ENCODE measurements at regions not wholly inside any gene's neighbourhood (a gene's known extent, or its start where the extent isn't known, plus 50 kb on each side); places are given as distances from the start of the nearest gene placed in this dataset.

GRCh38 chr2:147366279-147366678, 478.6 kb upstream of the ACVR2A start:
- DNase-seq (ENCODE audit: low read depth, low spot score) = no peak

- DNase-seq (ENCODE audit: low read depth, low spot score) = no peak
These were observed 479.2 kb upstream of the ACVR2A start for GRCh38 chr2:147365622-147366021.

- DNase-seq (ENCODE audit: low read depth, low spot score) = no peak
These were observed 480.2 kb upstream of the ACVR2A start for GRCh38 chr2:147364597-147364996.

- DNase-seq (ENCODE audit: low read depth, low spot score) = no peak
These were observed 481.6 kb upstream of the ACVR2A start for GRCh38 chr2:147363181-147363580.

- DNase-seq (ENCODE audit: low read depth, low spot score) = no peak
These were observed 486.5 kb upstream of the ACVR2A start for GRCh38 chr2:147358375-147358774.

- DNase-seq (ENCODE audit: low read depth, low spot score) = no peak
These were observed 488.7 kb upstream of the ACVR2A start for GRCh38 chr2:147356157-147356556.

GRCh38 chr2:147355706-147356105, 489.1 kb upstream of the ACVR2A start:
- DNase-seq (ENCODE audit: low read depth, low spot score) = no peak

GRCh38 chr2:147353072-147353381, 491.8 kb upstream of the ACVR2A start:
- DNase-seq (ENCODE audit: low read depth, low spot score) = no peak

- no peak for DNase-seq (ENCODE audit: low read depth, low spot score)
These were observed 492.4 kb upstream of the ACVR2A start for GRCh38 chr2:147352264-147353071.

GRCh38 chr2:147351784-147352183, 493.0 kb upstream of the ACVR2A start:
- no peak for DNase-seq (ENCODE audit: low read depth, low spot score)

GRCh38 chr2:147348931-147349555, 495.8 kb upstream of the ACVR2A start:
- no peak for DNase-seq (ENCODE audit: low read depth, low spot score)

GRCh38 chr2:147346142-147346541, 498.7 kb upstream of the ACVR2A start:
- no peak for DNase-seq (ENCODE audit: low read depth, low spot score)

- DNase-seq (ENCODE audit: low read depth, low spot score) = no peak
These were observed 499.6 kb upstream of the ACVR2A start for GRCh38 chr2:147345246-147345645.

GRCh38 chr2:147342329-147342728, 502.5 kb upstream of the ACVR2A start:
- DNase-seq (ENCODE audit: low read depth, low spot score) = no peak

- no peak for DNase-seq (ENCODE audit: low read depth, low spot score)
These were observed 512.9 kb upstream of the ACVR2A start for GRCh38 chr2:147331790-147332419.

- no peak for DNase-seq (ENCODE audit: low read depth, low spot score)
These were observed 513.9 kb upstream of the ACVR2A start for GRCh38 chr2:147330925-147331324.

GRCh38 chr2:147327613-147328012, 517.2 kb upstream of the ACVR2A start:
- no peak for DNase-seq (ENCODE audit: low read depth, low spot score)

GRCh38 chr2:147325990-147326389, 518.8 kb upstream of the ACVR2A start:
- DNase-seq (ENCODE audit: low read depth, low spot score) = no peak

GRCh38 chr2:147320146-147320545, 524.7 kb upstream of the ACVR2A start:
- no peak for DNase-seq (ENCODE audit: low read depth, low spot score)

- DNase-seq (ENCODE audit: low read depth, low spot score) = no peak
These were observed 533.8 kb upstream of the ACVR2A start for GRCh38 chr2:147311058-147311430.

- no peak for DNase-seq (ENCODE audit: low read depth, low spot score)
These were observed 534.3 kb upstream of the ACVR2A start for GRCh38 chr2:147310335-147311057.

- no peak for DNase-seq (ENCODE audit: low read depth, low spot score)
These were observed 547.0 kb upstream of the ACVR2A start for GRCh38 chr2:147297820-147298219.
